ENCODE measurements at regions not wholly inside any gene's neighbourhood (a gene's known extent, or its start where the extent isn't known, plus 50 kb on each side); places are given as distances from the start of the nearest gene placed in this dataset.

GRCh38 chr1:217063172-217063908 lies 340.1 kb upstream of the ESRRG start:
- TF ChIP-seq POLR2A (IDR thresholded peaks at IDR 0.05; ENCODE audit: low read depth): no peak
- TF ChIP-seq CTCF (IDR thresholded peaks at IDR 0.05): no peak
